ENCODE measurements at regions not wholly inside any gene's neighbourhood (a gene's known extent, or its start where the extent isn't known, plus 50 kb on each side); places are given as distances from the start of the nearest gene placed in this dataset.

GRCh38 chr5:56512313-56512996 is 279.3 kb upstream of the ANKRD55 start:
- CTCF ChIA-PET = no interaction called here
- POLR2A ChIA-PET = no interaction called here
- no peak overlapping the region for H3K4me3 ChIP-seq (ENCODE audit: control insufficient read depth in 1 of 7, extremely low read depth in 1 of 7, insufficient read depth in 4 of 7, low read depth in 2 of 7, low read length in 6 of 7)
- H3K4me1 ChIP-seq (ENCODE audit: control extremely low read depth in 1 of 4, control insufficient read depth in 4 of 4, insufficient read depth in 4 of 4, low read length in 3 of 4) = peaks cover 0 to 12% (median 1%) of the 10 kb centered on the region in 4 experiments
- H3K36me3 ChIP-seq (ENCODE audit: control insufficient read depth in 4 of 4, insufficient read depth in 4 of 4, low read length in 3 of 4) = no peaks in the 10 kb centered on the region
- H3K9me3 ChIP-seq (ENCODE audit: control extremely low read depth in 1 of 5, control insufficient read depth in 4 of 5, insufficient read depth in 2 of 5, low read depth in 1 of 5, low read length in 4 of 5) = no peaks in the 10 kb centered on the region
- no peak overlapping the region for H3K27ac ChIP-seq (ENCODE audit: insufficient read depth in 1 of 2, low read depth in 1 of 2, low read length in 2 of 2, poor library complexity in 1 of 2, severe bottlenecking in 2 of 2)
- H3K27me3 ChIP-seq (replicated peaks in 2 of 5; ENCODE audit: control insufficient read depth in 4 of 5, insufficient read depth in 5 of 5, low read length in 4 of 5) = no peaks in the 10 kb centered on the region
- DNase-seq = no peak
- WGBS (ENCODE audit: insufficient coverage) = 100% methylated on average over 2 of the region's 6 CpGs

- Histone ChIP-seq H3K4me3 (ENCODE audit: control insufficient read depth in 1 of 7, extremely low read depth in 1 of 7, insufficient read depth in 4 of 7, low read depth in 2 of 7, low read length in 6 of 7) (no peak overlapping the region), H3K4me1 (ENCODE audit: control extremely low read depth in 1 of 4, control insufficient read depth in 4 of 4, insufficient read depth in 4 of 4, low read length in 3 of 4) (peaks cover 0 to under 1% (median under 1%) of the 10 kb centered on the region in 4 experiments), H3K9me3 (ENCODE audit: control extremely low read depth in 1 of 5, control insufficient read depth in 4 of 5, insufficient read depth in 2 of 5, low read depth in 1 of 5, low read length in 4 of 5) (no peaks in the 10 kb centered on the region), H3K36me3 (ENCODE audit: control insufficient read depth in 4 of 4, insufficient read depth in 4 of 4, low read length in 3 of 4) (no peaks in the 10 kb centered on the region), H3K27me3 (replicated peaks in 2 of 5; ENCODE audit: control insufficient read depth in 4 of 5, insufficient read depth in 5 of 5, low read length in 4 of 5) (no peaks in the 10 kb centered on the region), H3K27ac (ENCODE audit: insufficient read depth in 1 of 2, low read depth in 1 of 2, low read length in 2 of 2, poor library complexity in 1 of 2, severe bottlenecking in 2 of 2) (no peak overlapping the region)
- DNase-seq = no peak
- ChIA-PET POLR2A (no interaction called here), CTCF (no interaction called here)
- 100% methylated on average over 2 of the region's 2 CpGs for WGBS (ENCODE audit: insufficient coverage)
Observed at GRCh38 chr5:56511326-56511841, 278.3 kb upstream of the ANKRD55 start.

- no peak overlapping the region for H3K27ac ChIP-seq (ENCODE audit: insufficient read depth in 1 of 2, low read depth in 1 of 2, low read length in 2 of 2, poor library complexity in 1 of 2, severe bottlenecking in 2 of 2)
- DNase-seq = no peak
- POLR2A ChIA-PET = interaction anchor here (0.6 kb wide), 1 partner anchor 1207 kb away, joined by 3 read pairs; no protein-coding TSS in a partner anchor
- WGBS (ENCODE audit: insufficient coverage) = 100% methylated on average over 1 of the region's 2 CpGs
- no peaks in the 10 kb centered on the region for H3K36me3 ChIP-seq (ENCODE audit: control insufficient read depth in 4 of 4, insufficient read depth in 4 of 4, low read length in 3 of 4)
- H3K9me3 ChIP-seq (ENCODE audit: control extremely low read depth in 1 of 5, control insufficient read depth in 4 of 5, insufficient read depth in 2 of 5, low read depth in 1 of 5, low read length in 4 of 5) = peaks cover 0 to 5% (median 0%) of the 10 kb centered on the region in 5 experiments
- no peak overlapping the region for H3K4me3 ChIP-seq (ENCODE audit: control insufficient read depth in 1 of 7, extremely low read depth in 1 of 7, insufficient read depth in 4 of 7, low read depth in 2 of 7, low read length in 6 of 7)
- CTCF ChIA-PET = no interaction called here
- no peaks in the 10 kb centered on the region for H3K27me3 ChIP-seq (replicated peaks in 2 of 5; ENCODE audit: control insufficient read depth in 4 of 5, insufficient read depth in 5 of 5, low read length in 4 of 5)
- no peaks in the 10 kb centered on the region for H3K4me1 ChIP-seq (ENCODE audit: control extremely low read depth in 1 of 4, control insufficient read depth in 4 of 4, insufficient read depth in 4 of 4, low read length in 3 of 4)
Observed at GRCh38 chr5:56508249-56508648, 275.1 kb upstream of the ANKRD55 start.

- Histone ChIP-seq H3K36me3 (ENCODE audit: control insufficient read depth in 4 of 4, insufficient read depth in 4 of 4, low read length in 3 of 4) (no peaks in the 10 kb centered on the region), H3K9me3 (ENCODE audit: control extremely low read depth in 1 of 5, control insufficient read depth in 4 of 5, insufficient read depth in 2 of 5, low read depth in 1 of 5, low read length in 4 of 5) (peaks cover 0 to 5% (median 0%) of the 10 kb centered on the region in 5 experiments), H3K27ac (ENCODE audit: insufficient read depth in 1 of 2, low read depth in 1 of 2, low read length in 2 of 2, poor library complexity in 1 of 2, severe bottlenecking in 2 of 2) (no peak overlapping the region), H3K4me1 (ENCODE audit: control extremely low read depth in 1 of 4, control insufficient read depth in 4 of 4, insufficient read depth in 4 of 4, low read length in 3 of 4) (no peaks in the 10 kb centered on the region), H3K4me3 (ENCODE audit: control insufficient read depth in 1 of 7, extremely low read depth in 1 of 7, insufficient read depth in 4 of 7, low read depth in 2 of 7, low read length in 6 of 7) (no peak overlapping the region), H3K27me3 (replicated peaks in 2 of 5; ENCODE audit: control insufficient read depth in 4 of 5, insufficient read depth in 5 of 5, low read length in 4 of 5) (no peaks in the 10 kb centered on the region)
- DNase-seq = no peak
- ChIA-PET CTCF (no interaction called here), POLR2A (no interaction called here)
- WGBS (ENCODE audit: insufficient coverage) = 100% methylated on average over 1 of the region's 2 CpGs
Observed at GRCh38 chr5:56507351-56507930, 274.3 kb upstream of the ANKRD55 start.

GRCh38 chr5:56506211-56506965 is 273.3 kb upstream of the ANKRD55 start:
- 67% methylated on average over 3 of the region's 4 CpGs for WGBS (ENCODE audit: insufficient coverage)
- no peak for DNase-seq
- Histone ChIP-seq H3K4me3 (ENCODE audit: control insufficient read depth in 1 of 7, extremely low read depth in 1 of 7, insufficient read depth in 4 of 7, low read depth in 2 of 7, low read length in 6 of 7) (no peak overlapping the region), H3K9me3 (ENCODE audit: control extremely low read depth in 1 of 5, control insufficient read depth in 4 of 5, insufficient read depth in 2 of 5, low read depth in 1 of 5, low read length in 4 of 5) (peaks cover 0 to 5% (median 0%) of the 10 kb centered on the region in 5 experiments), H3K36me3 (ENCODE audit: control insufficient read depth in 4 of 4, insufficient read depth in 4 of 4, low read length in 3 of 4) (no peaks in the 10 kb centered on the region), H3K27me3 (replicated peaks in 2 of 5; ENCODE audit: control insufficient read depth in 4 of 5, insufficient read depth in 5 of 5, low read length in 4 of 5) (no peaks in the 10 kb centered on the region), H3K4me1 (ENCODE audit: control extremely low read depth in 1 of 4, control insufficient read depth in 4 of 4, insufficient read depth in 4 of 4, low read length in 3 of 4) (peaks cover 0 to 4% (median 0%) of the 10 kb centered on the region in 4 experiments), H3K27ac (ENCODE audit: insufficient read depth in 1 of 2, low read depth in 1 of 2, low read length in 2 of 2, poor library complexity in 1 of 2, severe bottlenecking in 2 of 2) (no peak overlapping the region)
- ChIA-PET POLR2A (no interaction called here), CTCF (interaction anchor here (0.6 kb wide), 1 partner anchor 340 kb away, joined by 3 read pairs; no protein-coding TSS in a partner anchor)

- WGBS (ENCODE audit: insufficient coverage) = 100% methylated on average over 2 of the region's 3 CpGs
Observed at GRCh38 chr5:56503929-56504328, 270.8 kb upstream of the ANKRD55 start.

More at GRCh38 chr5:56503929-56504328, 270.8 kb upstream of the ANKRD55 start:
- no peak overlapping the region for H3K27ac ChIP-seq (ENCODE audit: insufficient read depth in 1 of 2, low read depth in 1 of 2, low read length in 2 of 2, poor library complexity in 1 of 2, severe bottlenecking in 2 of 2)
- ChIA-PET CTCF (interaction anchor here (0.5 kb wide), 1 partner anchor 90 kb away, joined by 3 read pairs; no protein-coding TSS in a partner anchor), POLR2A (no interaction called here)
- H3K4me1 ChIP-seq (ENCODE audit: control extremely low read depth in 1 of 4, control insufficient read depth in 4 of 4, insufficient read depth in 4 of 4, low read length in 3 of 4) = peaks cover 0 to 4% (median 0%) of the 10 kb centered on the region in 4 experiments
- H3K9me3 ChIP-seq (ENCODE audit: control extremely low read depth in 1 of 5, control insufficient read depth in 4 of 5, insufficient read depth in 2 of 5, low read depth in 1 of 5, low read length in 4 of 5) = peaks cover 0 to 5% (median 0%) of the 10 kb centered on the region in 5 experiments
- DNase-seq = no peak
- H3K27me3 ChIP-seq (replicated peaks in 2 of 5; ENCODE audit: control insufficient read depth in 4 of 5, insufficient read depth in 5 of 5, low read length in 4 of 5) = no peaks in the 10 kb centered on the region
- no peak overlapping the region for H3K4me3 ChIP-seq (ENCODE audit: control insufficient read depth in 1 of 7, extremely low read depth in 1 of 7, insufficient read depth in 4 of 7, low read depth in 2 of 7, low read length in 6 of 7)
- no peaks in the 10 kb centered on the region for H3K36me3 ChIP-seq (ENCODE audit: control insufficient read depth in 4 of 4, insufficient read depth in 4 of 4, low read length in 3 of 4)
